ENCODE measurements at regions not wholly inside any gene's neighbourhood (a gene's known extent, or its start where the extent isn't known, plus 50 kb on each side); places are given as distances from the start of the nearest gene placed in this dataset.

DNA sequence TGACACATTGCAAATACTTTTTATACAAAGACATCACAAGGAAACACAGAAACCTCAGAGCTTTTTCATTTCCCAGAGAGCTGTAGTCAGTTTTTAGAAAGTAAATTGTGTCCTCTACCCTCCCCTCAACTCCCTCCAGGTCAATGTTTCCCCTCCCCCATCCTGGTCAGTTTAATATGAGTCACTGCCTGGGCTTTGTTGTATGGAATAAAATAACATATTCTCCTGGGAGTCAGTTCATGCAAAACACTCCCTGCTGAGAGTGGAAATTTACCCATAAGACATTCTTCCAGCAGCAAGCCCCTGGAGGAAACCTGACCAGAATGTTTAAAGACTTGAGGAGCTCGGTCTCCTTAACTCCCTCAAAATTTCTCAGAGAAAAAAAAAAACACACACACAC, 270.1 kb upstream of the LDB2 start:
- TF ChIP-seq CTCF (IDR thresholded peaks at IDR 0.05) = no peak
- TF ChIP-seq POLR2A (IDR thresholded peaks at IDR 0.05) = no peak
- TF ChIP-seq POLR2AphosphoS5 (IDR thresholded peaks at IDR 0.05) = no peak

Measured in suprapubic skin (tissue), 4 donors.